Stomach (tissue), 8 donors: ENCODE measurements at regions not wholly inside any gene's neighbourhood (a gene's known extent, or its start where the extent isn't known, plus 50 kb on each side); places are given as distances from the start of the nearest gene placed in this dataset.

ENCODE experiments used
- DNase-seq, 2 donors: peaks; one replicate each; pipeline versions ENCODE4 v3.0.0 to v3.0.0-alpha.2; 2013 to 2019
- H3K27ac ChIP-seq, 5 donors: fragments of 200-600 bp in 4 of 5; sonication (generic) in 4 of 5; one replicate each; pipeline ENCODE4 v1.5.1; 2013 to 2019; ENCODE audit warnings: mild to moderate bottlenecking in 1 of 5, moderate library complexity in 1 of 5
- H3K27me3 ChIP-seq, 3 donors: fragments of 200-600 bp; sonication (generic); one replicate each; pipeline ENCODE4 v1.5.1; 2017 to 2019; ENCODE audit warnings: mixed run types in 1 of 3
- H3K36me3 ChIP-seq, 4 donors: fragments of 200-600 bp; sonication (generic); 1 replicate in 3 of 4; 2 replicates in 1 of 4; pipeline ENCODE4 v1.5.1; 2016 to 2019
- H3K4me1 ChIP-seq, 4 donors: fragments of 200-600 bp; sonication (generic); one replicate each; pipeline ENCODE4 v1.5.1; 2016 to 2019
- H3K4me3 ChIP-seq, 4 donors: fragments of 200-600 bp; sonication (generic) in 3 of 4; one replicate each; pipeline ENCODE4 v1.5.1; 2016 to 2019; ENCODE audit warnings: mild to moderate bottlenecking in 1 of 4
- H3K9me3 ChIP-seq, 4 donors: fragments of 200-600 bp; sonication (generic); one replicate each; pipeline ENCODE4 v1.5.1; 2016 to 2019
- EP300 ChIP-seq: sonication (generic); formaldehyde crosslinking; IDR thresholded peaks from one replicate; pipeline ENCODE4 v1.6.1; 2017; ENCODE audit warnings: antibody characterized with exemption
- POLR2A ChIP-seq, 4 donors: fragments of 450-650 bp; IDR thresholded peaks; one replicate each; pipeline ENCODE4 v1.6.1; 2016; ENCODE audit warnings: antibody characterized with exemption in 4 of 4, control low read depth in 2 of 4, mild to moderate bottlenecking in 1 of 4, moderate library complexity in 1 of 4
- POLR2AphosphoS5 ChIP-seq, 3 donors: sonication (generic); formaldehyde crosslinking; IDR thresholded peaks; one replicate each; pipeline ENCODE4 v1.6.1; 2016; ENCODE audit warnings: antibody characterized with exemption in 3 of 3
- WGBS, 5 donors: extraction: QIAGEN DNeasy Blood & Tissue Kit in 3 of 5; methylation state at CpG; one replicate each; pipeline versions ENCODE4 v1.1.5 to v1.1.7; 2013 to 2018; 5-methylcytosine and 5-hydroxymethylcytosine counted together
- intact Hi-C: fragments of 100-400 bp; cut with DNase I; formaldehyde crosslinking; loops from one replicate; pipeline ENCODE4 v1.15.1; 2023; ENCODE audit warnings: low total_unique reads
- TF ChIP-seq, protein P1 (sequence below), 7 experiments: fragments of 450-650 bp in 4 of 7; fragments of 200-600 bp in 3 of 7; sonication (generic) in 3 of 7; IDR thresholded peaks; one replicate each; pipeline ENCODE4 v1.5.1; 2016 to 2019; ENCODE audit warnings: antibody characterized with exemption in 7 of 7, control low read depth in 2 of 7, mild to moderate bottlenecking in 1 of 7
- donor health status: healthy with polysubstance abuse.
- donor health status: Bipolar disorder and iron deficiency.
- donor health status: healthy.

DNA sequence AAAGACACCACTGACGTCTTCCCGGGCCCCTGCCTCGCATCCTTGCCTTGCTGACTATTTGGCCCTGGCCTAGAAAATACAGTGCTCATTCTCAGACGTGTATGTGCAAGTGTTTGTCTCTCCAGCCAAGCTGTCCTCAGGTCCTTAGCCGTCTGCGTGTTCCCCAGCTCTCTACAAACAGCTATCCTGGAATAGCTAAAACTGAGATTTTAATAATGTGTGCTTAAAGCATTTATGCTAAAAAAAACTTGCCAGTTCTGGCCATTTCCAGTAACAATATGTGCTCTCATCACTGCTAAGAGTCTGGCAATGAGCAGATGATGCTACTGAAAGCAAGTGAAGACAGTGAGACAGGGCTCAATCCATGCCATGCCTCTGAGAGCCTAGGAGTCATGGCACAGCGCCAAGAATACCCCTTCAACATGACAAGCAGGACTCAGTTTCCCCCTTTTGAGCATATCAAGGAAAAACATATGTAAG lies 55.7 kb downstream of the IRF2BP2 start:
- Histone ChIP-seq H3K4me1 (peaks cover 0 to 18% (median 6%) of the 10 kb centered on the region in 4 donors), H3K36me3 (no peaks in the 10 kb centered on the region), H3K9me3 (no peaks in the 10 kb centered on the region), H3K27ac (peak overlapping the region in 4 of 5 donors; percentile 24 to 80 (median 62)), H3K4me3 (no peak overlapping the region), H3K27me3 (no peaks in the 10 kb centered on the region)
- DNase-seq = no peak
- TF ChIP-seq, protein P1, sequence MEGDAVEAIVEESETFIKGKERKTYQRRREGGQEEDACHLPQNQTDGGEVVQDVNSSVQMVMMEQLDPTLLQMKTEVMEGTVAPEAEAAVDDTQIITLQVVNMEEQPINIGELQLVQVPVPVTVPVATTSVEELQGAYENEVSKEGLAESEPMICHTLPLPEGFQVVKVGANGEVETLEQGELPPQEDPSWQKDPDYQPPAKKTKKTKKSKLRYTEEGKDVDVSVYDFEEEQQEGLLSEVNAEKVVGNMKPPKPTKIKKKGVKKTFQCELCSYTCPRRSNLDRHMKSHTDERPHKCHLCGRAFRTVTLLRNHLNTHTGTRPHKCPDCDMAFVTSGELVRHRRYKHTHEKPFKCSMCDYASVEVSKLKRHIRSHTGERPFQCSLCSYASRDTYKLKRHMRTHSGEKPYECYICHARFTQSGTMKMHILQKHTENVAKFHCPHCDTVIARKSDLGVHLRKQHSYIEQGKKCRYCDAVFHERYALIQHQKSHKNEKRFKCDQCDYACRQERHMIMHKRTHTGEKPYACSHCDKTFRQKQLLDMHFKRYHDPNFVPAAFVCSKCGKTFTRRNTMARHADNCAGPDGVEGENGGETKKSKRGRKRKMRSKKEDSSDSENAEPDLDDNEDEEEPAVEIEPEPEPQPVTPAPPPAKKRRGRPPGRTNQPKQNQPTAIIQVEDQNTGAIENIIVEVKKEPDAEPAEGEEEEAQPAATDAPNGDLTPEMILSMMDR (IDR thresholded peaks at IDR 0.05) = no peak
- TF ChIP-seq EP300 = no peak
- TF ChIP-seq POLR2AphosphoS5 (IDR thresholded peaks at IDR 0.05) = no peak
- no peak for TF ChIP-seq POLR2A (IDR thresholded peaks at IDR 0.05)
- WGBS, 5 donors = 79 to 88% (median 81%) methylated on average over 7 of the region's 7 CpGs
- intact Hi-C loops = no loop called here

DNA sequence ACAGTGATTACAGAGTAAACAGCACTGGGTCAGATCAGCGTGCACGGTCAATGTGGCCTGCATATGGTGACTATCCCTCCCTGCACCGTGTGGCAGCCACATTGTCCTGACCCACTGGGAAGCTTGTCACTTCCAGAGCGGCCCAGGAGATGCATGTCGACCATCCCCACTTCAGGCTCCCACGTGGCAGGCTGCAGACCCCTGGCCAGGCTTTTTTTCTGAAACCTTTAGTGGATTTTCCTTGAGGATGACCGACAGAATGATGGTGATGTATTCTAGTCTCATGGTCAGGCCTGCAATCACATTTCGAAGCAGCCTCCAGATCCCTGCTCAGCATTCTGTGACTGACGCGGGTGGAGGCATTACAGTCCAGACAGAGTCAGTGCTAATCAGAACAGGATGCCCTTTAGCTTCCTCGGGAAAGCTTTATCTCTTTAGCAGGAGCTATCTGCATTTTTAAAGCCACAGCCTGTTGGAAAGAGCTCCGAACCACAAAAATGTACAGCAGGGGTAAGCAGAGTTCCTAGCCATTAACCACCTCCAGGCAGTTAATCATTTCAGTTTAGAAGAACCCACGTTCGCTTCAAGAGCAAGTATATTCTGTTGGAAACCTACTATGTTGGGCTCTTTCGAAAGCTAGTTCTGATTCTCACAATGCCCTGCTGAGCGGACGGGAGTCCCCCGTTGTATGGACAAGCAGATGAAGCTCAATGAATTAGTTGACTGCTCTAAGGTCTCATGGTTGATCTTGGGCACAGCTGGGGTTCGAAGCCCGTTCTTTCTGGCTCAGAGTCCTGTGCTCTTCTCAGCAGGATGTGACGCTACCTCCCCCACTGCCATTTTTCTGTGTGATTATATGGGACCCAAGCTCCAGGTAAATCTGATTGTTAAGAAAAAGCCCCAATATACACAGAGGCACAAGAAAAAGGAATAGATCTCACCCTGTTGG lies 56.5 kb downstream of the IRF2BP2 start:
- TF ChIP-seq EP300 = no peak
- TF ChIP-seq, protein P1 (IDR thresholded peaks at IDR 0.05) = no peak
- TF ChIP-seq POLR2A (IDR thresholded peaks at IDR 0.05) = no peak
- TF ChIP-seq POLR2AphosphoS5 (IDR thresholded peaks at IDR 0.05) = no peak
- intact Hi-C loops = no loop called here
- DNase-seq = peak in 1 of 2 donors; percentile 59
- peak overlapping the region in 3 of 5 donors; percentile 61 to 80 (median 63) for H3K27ac ChIP-seq
- no peaks in the 10 kb centered on the region for H3K9me3 ChIP-seq
- no peaks in the 10 kb centered on the region for H3K36me3 ChIP-seq
- H3K4me3 ChIP-seq = no peak overlapping the region
- WGBS, 5 donors = 68 to 75% (median 69%) methylated on average over 21 of the region's 21 CpGs
- peaks cover 0 to 18% (median 6%) of the 10 kb centered on the region in 4 donors for H3K4me1 ChIP-seq
- H3K27me3 ChIP-seq = no peaks in the 10 kb centered on the region

DNA sequence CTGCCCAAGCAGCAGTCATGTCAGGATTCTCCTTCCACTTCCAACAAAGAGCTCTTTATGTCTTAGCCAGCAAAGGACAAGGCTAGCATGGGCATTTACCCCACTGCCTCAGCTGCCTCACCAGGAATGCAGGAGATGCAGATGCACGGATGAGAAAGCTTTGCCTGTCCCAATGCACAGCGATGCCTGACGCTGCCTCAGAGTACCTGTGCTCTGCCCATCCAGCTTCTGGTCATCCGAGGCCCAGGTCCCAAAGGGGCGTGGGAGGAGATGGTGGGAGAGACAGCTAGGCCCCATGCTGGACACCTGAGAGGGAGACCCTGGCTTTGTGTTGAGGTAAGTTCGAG lies 59.0 kb downstream of the IRF2BP2 start:
- intact Hi-C loops = no loop called here
- Histone ChIP-seq H3K27ac (peak overlapping the region in 1 of 5 donors; percentile 50), H3K4me1 (peaks cover 0 to 23% (median 9%) of the 10 kb centered on the region in 4 donors), H3K36me3 (no peaks in the 10 kb centered on the region), H3K27me3 (no peaks in the 10 kb centered on the region), H3K4me3 (no peak overlapping the region), H3K9me3 (no peaks in the 10 kb centered on the region)
- 77 to 96% (median 85%) methylated on average over 6 of the region's 6 CpGs for WGBS, 5 donors
- no peak for DNase-seq
- TF ChIP-seq POLR2AphosphoS5 (IDR thresholded peaks at IDR 0.05) = no peak
- no peak for TF ChIP-seq POLR2A (IDR thresholded peaks at IDR 0.05)

DNA sequence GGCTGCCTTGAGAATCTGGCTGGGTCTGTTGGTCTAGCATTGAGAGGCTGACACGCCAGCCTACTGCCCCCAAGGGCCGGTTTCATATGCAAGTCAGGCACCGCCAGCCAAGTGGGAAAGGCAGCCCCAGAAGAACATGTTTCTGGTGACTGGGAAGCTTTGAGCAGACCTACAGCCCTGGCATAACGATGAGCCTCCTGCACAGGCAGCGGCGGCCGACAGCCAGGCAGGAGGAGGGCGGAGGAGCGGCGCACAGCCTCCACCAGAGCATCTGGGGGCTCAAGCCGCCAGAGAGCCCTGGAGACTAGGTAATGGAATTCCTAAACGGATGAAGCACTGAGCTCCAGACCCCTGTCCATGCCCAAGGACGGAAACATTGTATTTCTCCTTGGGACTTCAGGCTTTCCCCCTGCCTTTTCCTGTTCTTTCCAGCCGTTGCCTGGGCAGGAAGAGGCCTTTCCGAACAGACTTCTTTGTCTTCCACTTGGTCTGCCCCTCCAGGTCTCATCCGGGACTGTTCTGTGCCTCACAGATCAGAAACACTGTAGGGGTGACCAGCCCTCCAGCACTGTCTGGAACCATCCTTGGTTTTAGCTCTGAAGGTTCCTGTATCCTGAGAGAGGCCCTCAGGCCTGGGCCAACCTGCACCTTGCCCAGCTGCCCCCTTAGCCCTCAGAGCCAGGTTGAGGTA lies 59.5 kb downstream of the IRF2BP2 start:
- H3K27ac ChIP-seq = peak overlapping the region in 1 of 5 donors; percentile 50
- intact Hi-C loops = no loop called here

More for the DNA sequence above, 59.5 kb downstream of the IRF2BP2 start:
- TF ChIP-seq, protein P1 (IDR thresholded peaks at IDR 0.05) = no peak
- no peak for TF ChIP-seq POLR2A (IDR thresholded peaks at IDR 0.05)
- TF ChIP-seq POLR2AphosphoS5 (IDR thresholded peaks at IDR 0.05) = no peak
- TF ChIP-seq EP300 = no peak
- no peak overlapping the region for H3K4me3 ChIP-seq
- H3K27me3 ChIP-seq = no peaks in the 10 kb centered on the region
- no peaks in the 10 kb centered on the region for H3K9me3 ChIP-seq
- no peak for DNase-seq
- H3K36me3 ChIP-seq = no peaks in the 10 kb centered on the region
- H3K4me1 ChIP-seq = peaks cover 0 to 28% (median 13%) of the 10 kb centered on the region in 4 donors
- WGBS, 5 donors = 68 to 92% (median 86%) methylated on average over 14 to 16 of the region's 16 CpGs
